ENCODE measurements at regions not wholly inside any gene's neighbourhood (a gene's known extent, or its start where the extent isn't known, plus 50 kb on each side); places are given as distances from the start of the nearest gene placed in this dataset.
A peak's percentile ranks its signal among the peaks of the same experiment; 100 is the strongest.

- Histone ChIP-seq H3K4ac (replicated peaks; ENCODE audit: insufficient read length, low read depth, low read length) (no peak overlapping the region), H2BK20ac (ENCODE audit: low read length) (no peak overlapping the region), H3K36me3 (ENCODE audit: control insufficient read depth in 2 of 4, insufficient read depth in 4 of 4, low read length in 3 of 4) (no peaks in the 10 kb centered on the region), H2BK15ac (ENCODE audit: low read length) (no peak overlapping the region), H2BK12ac (ENCODE audit: low read depth, low read length) (no peak overlapping the region), H2AK5ac (ENCODE audit: low read depth, low read length) (no peak overlapping the region), H3K14ac (ENCODE audit: insufficient read length) (no peak overlapping the region), H3K4me1 (replicated peaks in 1 of 4; ENCODE audit: control insufficient read depth in 3 of 4, insufficient read depth in 4 of 4, low read length in 3 of 4) (peaks cover 0 to 7% (median 0%) of the 10 kb centered on the region in 4 experiments; a peak in 1 of 7 replicates), H4K5ac (ENCODE audit: insufficient read length, low read depth, low read length) (no peak overlapping the region), H3K4me2 (ENCODE audit: insufficient read depth in 1 of 2, low read depth in 2 of 2, low read length in 2 of 2) (no peak overlapping the region), H3K27me3 (replicated peaks in 1 of 4; ENCODE audit: control insufficient read depth in 3 of 4, extremely low read depth in 1 of 4, insufficient read depth in 3 of 4, low read length in 3 of 4) (no peaks in the 10 kb centered on the region), H3K23ac (ENCODE audit: insufficient read length) (no peak overlapping the region), H3K27ac (ENCODE audit: low read depth, low read length) (no peak overlapping the region), H2BK120ac (replicated peaks; ENCODE audit: low read depth, low read length) (no peak overlapping the region), H4K91ac (replicated peaks; ENCODE audit: insufficient read length, low read length) (no peak overlapping the region), H3K79me1 (ENCODE audit: low read depth, low read length) (no peaks in the 10 kb centered on the region), H3K23me2 (ENCODE audit: low read depth, low read length) (no peaks in the 10 kb centered on the region), H3K9ac (replicated peaks in 1 of 4; ENCODE audit: extremely low read depth in 1 of 4, low read depth in 3 of 4, low read length in 3 of 4) (no peak overlapping the region), H3K4me3 (ENCODE audit: extremely low read depth in 1 of 4, insufficient read depth in 2 of 4, low read depth in 3 of 4, low read length in 4 of 4) (no peak overlapping the region), H4K8ac (ENCODE audit: extremely low read depth, insufficient read depth, low read length) (no peak overlapping the region), H3K9me3 (ENCODE audit: insufficient read depth in 2 of 2, low read depth in 1 of 2, low read length in 1 of 2) (no peaks in the 10 kb centered on the region; a peak in 1 of 4 replicates), H3K18ac (ENCODE audit: extremely low read depth, low read length) (no peak overlapping the region), H2AFZ (ENCODE audit: low read length) (no peak overlapping the region), H2BK5ac (ENCODE audit: low read depth, low read length) (no peak overlapping the region; the same call in 1 of the 2 replicates), H4K20me1 (replicated peaks in 1 of 2; ENCODE audit: control insufficient read depth in 1 of 2, insufficient read depth in 2 of 2, low read length in 2 of 2) (no peaks in the 10 kb centered on the region), H3K79me2 (ENCODE audit: control insufficient read depth in 1 of 2, insufficient read depth in 2 of 2, low read length in 2 of 2) (no peaks in the 10 kb centered on the region), H3K56ac (replicated peaks; ENCODE audit: insufficient read length, low read depth, low read length) (no peak overlapping the region)
- ChIA-PET CTCF (ENCODE audit: partially characterized antibody) (interaction anchor here (0.9 to 3.2 kb wide), 14 partner anchors 8 to 140 kb away, joined by 3 to 17 read pairs (median 4); no protein-coding TSS in a partner anchor), POLR2A (ENCODE audit: partially characterized antibody) (interaction anchor here (1.2 to 1.7 kb wide), 2 partner anchors 9 to 21 kb away, joined by 3 to 6 read pairs; no protein-coding TSS in a partner anchor)
- 92% methylated on average over 11 of the region's 11 CpGs; no CpG with 5 or more reads in 1 of the 2 experiments for WGBS, 2 experiments (ENCODE audit: extremely low coverage in 1 of 2, insufficient coverage in 1 of 2, insufficient read length in 1 of 2, insufficient replicate concordance in 2 of 2, low coverage in 1 of 2, low lambda C conversion rate in 2 of 2, missing lambda C conversion rate in 1 of 2)
- FAIRE-seq (no peak), DNase-seq (ENCODE audit: low read depth in 1 of 2, low spot score in 2 of 2) (no peak)
- TF ChIP-seq SRF (IDR thresholded peaks at IDR 0.05; ENCODE audit: low read depth, low read length) = no peak
- TF ChIP-seq, protein P1, sequence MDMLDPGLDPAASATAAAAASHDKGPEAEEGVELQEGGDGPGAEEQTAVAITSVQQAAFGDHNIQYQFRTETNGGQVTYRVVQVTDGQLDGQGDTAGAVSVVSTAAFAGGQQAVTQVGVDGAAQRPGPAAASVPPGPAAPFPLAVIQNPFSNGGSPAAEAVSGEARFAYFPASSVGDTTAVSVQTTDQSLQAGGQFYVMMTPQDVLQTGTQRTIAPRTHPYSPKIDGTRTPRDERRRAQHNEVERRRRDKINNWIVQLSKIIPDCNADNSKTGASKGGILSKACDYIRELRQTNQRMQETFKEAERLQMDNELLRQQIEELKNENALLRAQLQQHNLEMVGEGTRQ (IDR thresholded peaks at IDR 0.05; ENCODE audit: low read length) = no peak
- TF ChIP-seq POU5F1 (IDR thresholded peaks at IDR 0.05; ENCODE audit: low read depth, low read length) = no peak
- TF ChIP-seq JUN (IDR thresholded peaks at IDR 0.05; ENCODE audit: low read depth, low read length) = no peak
- TF ChIP-seq TBP (IDR thresholded peaks at IDR 0.05; ENCODE audit: low read depth, low read length) = no peak
- peak; percentile 41 to 50 for TF ChIP-seq RAD21 (IDR thresholded peaks at IDR 0.05 in 1 of 2, conservative IDR thresholded peaks at IDR 0.05 in 1 of 2; ENCODE audit: low read depth in 2 of 2, low read length in 2 of 2)
- no peak for TF ChIP-seq SP4 (IDR thresholded peaks at IDR 0.05; ENCODE audit: low read length)
- no peak for TF ChIP-seq EGR1 (IDR thresholded peaks at IDR 0.05; ENCODE audit: borderline replicate concordance, low read depth, low read length)
- TF ChIP-seq, protein P2, sequence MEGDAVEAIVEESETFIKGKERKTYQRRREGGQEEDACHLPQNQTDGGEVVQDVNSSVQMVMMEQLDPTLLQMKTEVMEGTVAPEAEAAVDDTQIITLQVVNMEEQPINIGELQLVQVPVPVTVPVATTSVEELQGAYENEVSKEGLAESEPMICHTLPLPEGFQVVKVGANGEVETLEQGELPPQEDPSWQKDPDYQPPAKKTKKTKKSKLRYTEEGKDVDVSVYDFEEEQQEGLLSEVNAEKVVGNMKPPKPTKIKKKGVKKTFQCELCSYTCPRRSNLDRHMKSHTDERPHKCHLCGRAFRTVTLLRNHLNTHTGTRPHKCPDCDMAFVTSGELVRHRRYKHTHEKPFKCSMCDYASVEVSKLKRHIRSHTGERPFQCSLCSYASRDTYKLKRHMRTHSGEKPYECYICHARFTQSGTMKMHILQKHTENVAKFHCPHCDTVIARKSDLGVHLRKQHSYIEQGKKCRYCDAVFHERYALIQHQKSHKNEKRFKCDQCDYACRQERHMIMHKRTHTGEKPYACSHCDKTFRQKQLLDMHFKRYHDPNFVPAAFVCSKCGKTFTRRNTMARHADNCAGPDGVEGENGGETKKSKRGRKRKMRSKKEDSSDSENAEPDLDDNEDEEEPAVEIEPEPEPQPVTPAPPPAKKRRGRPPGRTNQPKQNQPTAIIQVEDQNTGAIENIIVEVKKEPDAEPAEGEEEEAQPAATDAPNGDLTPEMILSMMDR (IDR thresholded peaks at IDR 0.05; ENCODE audit: control extremely low read depth in 1 of 3, insufficient read depth in 1 of 3, low read depth in 1 of 3, low read length in 3 of 3) = peak in 2 of 3 experiments; percentile 39 to 40; a peak in 3 of 4 replicates
Observed at GRCh38 chr7:67661-68395, 124.5 kb upstream of the FAM20C start.

Measured in H1 (cell line).